OCI-LY1 (cell line): ENCODE measurements at regions not wholly inside any gene's neighbourhood (a gene's known extent, or its start where the extent isn't known, plus 50 kb on each side); places are given as distances from the start of the nearest gene placed in this dataset.

Experiments
- EZH2 ChIP-seq: fragments of 200-600 bp; sonication (generic), shearing (Covaris generic); IDR thresholded peaks from 2 replicates; pipeline ENCODE4 v1.8.0; 2017; ENCODE audit warnings: borderline replicate concordance, mixed run types, mild to moderate bottlenecking, antibody characterized with exemption, low read length, moderate library complexity, mixed read lengths
- TF ChIP-seq, protein P1 (sequence below): fragments of 200-600 bp; sonication (generic), shearing (Covaris generic); IDR thresholded peaks from 2 replicates; pipeline ENCODE4 v1.5.1; 2017; ENCODE audit warnings: mild to moderate bottlenecking, antibody characterized with exemption, low read length, moderate library complexity, mixed read lengths

DNA sequence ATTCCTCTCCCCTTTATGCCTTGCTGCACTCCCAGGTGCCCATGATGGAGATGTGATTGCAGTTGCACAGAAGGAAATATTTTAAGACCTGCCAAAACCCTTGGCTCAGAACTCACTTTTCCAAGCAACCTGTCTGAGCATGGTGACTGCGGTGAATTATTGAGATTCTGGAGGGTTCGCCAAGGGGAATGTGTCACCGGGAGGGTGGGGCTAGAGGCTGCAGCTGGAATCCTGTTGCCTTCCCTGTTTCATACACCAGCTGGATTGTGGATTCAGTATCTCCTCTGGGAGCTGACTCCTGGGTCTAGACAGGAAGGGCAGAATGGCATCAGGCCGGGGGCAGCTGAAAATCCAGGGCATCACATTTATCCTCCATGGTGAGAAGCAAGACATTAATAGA lies 527.2 kb downstream of the TMEM114 start:
- no peak for TF ChIP-seq EZH2
- TF ChIP-seq, protein P1, sequence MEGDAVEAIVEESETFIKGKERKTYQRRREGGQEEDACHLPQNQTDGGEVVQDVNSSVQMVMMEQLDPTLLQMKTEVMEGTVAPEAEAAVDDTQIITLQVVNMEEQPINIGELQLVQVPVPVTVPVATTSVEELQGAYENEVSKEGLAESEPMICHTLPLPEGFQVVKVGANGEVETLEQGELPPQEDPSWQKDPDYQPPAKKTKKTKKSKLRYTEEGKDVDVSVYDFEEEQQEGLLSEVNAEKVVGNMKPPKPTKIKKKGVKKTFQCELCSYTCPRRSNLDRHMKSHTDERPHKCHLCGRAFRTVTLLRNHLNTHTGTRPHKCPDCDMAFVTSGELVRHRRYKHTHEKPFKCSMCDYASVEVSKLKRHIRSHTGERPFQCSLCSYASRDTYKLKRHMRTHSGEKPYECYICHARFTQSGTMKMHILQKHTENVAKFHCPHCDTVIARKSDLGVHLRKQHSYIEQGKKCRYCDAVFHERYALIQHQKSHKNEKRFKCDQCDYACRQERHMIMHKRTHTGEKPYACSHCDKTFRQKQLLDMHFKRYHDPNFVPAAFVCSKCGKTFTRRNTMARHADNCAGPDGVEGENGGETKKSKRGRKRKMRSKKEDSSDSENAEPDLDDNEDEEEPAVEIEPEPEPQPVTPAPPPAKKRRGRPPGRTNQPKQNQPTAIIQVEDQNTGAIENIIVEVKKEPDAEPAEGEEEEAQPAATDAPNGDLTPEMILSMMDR: no peak
